Peyer's patch (tissue), 4 donors: ENCODE measurements at regions not wholly inside any gene's neighbourhood (a gene's known extent, or its start where the extent isn't known, plus 50 kb on each side); places are given as distances from the start of the nearest gene placed in this dataset.
A peak's percentile ranks its signal among the peaks of the same experiment; 100 is the strongest.

Source experiments
- DNase-seq, 3 donors: peaks; one replicate each; pipeline ENCODE4 v3.0.0-alpha.2; 2017 to 2019
- H3K27ac ChIP-seq, 4 donors: fragments of 200-600 bp; sonication (generic); one replicate each; pipeline ENCODE4 v1.5.1; 2016 to 2019
- H3K27me3 ChIP-seq, 2 donors: fragments of 200-600 bp; sonication (generic); one replicate each; pipeline ENCODE4 v1.5.1; 2019
- H3K36me3 ChIP-seq, 3 donors: fragments of 200-600 bp; sonication (generic); one replicate each; pipeline ENCODE4 v1.5.1; 2016 to 2019
- H3K4me1 ChIP-seq, 4 donors: fragments of 200-600 bp; sonication (generic); one replicate each; pipeline ENCODE4 v1.5.1; 2016 to 2019
- H3K4me3 ChIP-seq, 4 donors: fragments of 200-600 bp; sonication (generic); 1 replicate in 3 of 4; 2 replicates in 1 of 4; pipeline ENCODE4 v1.5.1; 2016 to 2019; ENCODE audit warnings: mild to moderate bottlenecking in 1 of 4
- H3K9me3 ChIP-seq, 4 donors: fragments of 200-600 bp; sonication (generic); one replicate each; pipeline ENCODE4 v1.5.1; 2016 to 2019; ENCODE audit warnings: mild to moderate bottlenecking in 1 of 4
- POLR2A ChIP-seq, 2 donors: fragments of 450-650 bp; IDR thresholded peaks; one replicate each; pipeline ENCODE4 v1.5.1; 2017; ENCODE audit warnings: antibody characterized with exemption in 2 of 2, mild to moderate bottlenecking in 2 of 2, moderate library complexity in 2 of 2
- TF ChIP-seq, protein P1 (sequence below), 6 experiments: fragments of 450-650 bp in 4 of 6; fragments of 200-600 bp in 2 of 6; sonication (generic) in 1 of 6; IDR thresholded peaks; one replicate each; pipeline ENCODE4 v1.5.1; 2017 to 2019; ENCODE audit warnings: antibody characterized with exemption in 6 of 6, mild to moderate bottlenecking in 3 of 6, moderate library complexity in 1 of 6

DNA sequence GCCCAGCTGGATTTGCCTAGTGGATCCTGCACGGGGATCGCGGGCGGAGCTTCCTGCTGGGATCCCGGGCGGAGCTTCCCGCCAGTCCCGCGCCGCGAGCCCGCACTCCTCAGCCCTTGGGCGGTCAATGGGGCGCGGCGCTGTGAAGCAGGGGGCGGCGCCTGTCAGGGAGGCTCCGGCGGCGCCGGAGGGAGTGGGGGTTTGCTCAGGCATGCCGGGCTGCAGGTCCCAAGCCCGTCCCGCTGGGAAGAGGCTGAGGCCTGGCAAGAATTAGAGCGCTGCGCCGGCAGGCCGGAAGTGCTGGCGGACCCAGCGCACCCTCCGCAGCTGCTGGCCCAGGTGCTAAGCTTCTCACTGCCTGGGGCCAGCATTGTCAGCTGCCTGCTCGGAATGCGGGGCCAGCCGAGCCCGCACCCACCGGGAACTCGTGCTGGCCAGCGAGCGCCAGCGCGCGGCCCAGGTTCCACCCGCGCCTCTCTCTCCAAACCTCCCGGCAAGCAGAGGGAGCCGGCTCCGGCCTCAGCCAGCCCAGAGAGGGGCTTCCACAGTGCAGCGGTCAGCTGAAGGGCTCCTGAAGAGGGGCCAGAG is 119.6 kb downstream of the PRR20E start:
- DNase-seq, result peak in 1 of 3 donors; percentile 36
- Histone ChIP-seq H3K27me3 (no peaks in the 10 kb centered on the region), H3K4me3 (no peak overlapping the region), H3K4me1 (no peaks in the 10 kb centered on the region), H3K9me3 (no peaks in the 10 kb centered on the region), H3K36me3 (no peaks in the 10 kb centered on the region), H3K27ac (no peak overlapping the region)
- no peak for TF ChIP-seq POLR2A (IDR thresholded peaks at IDR 0.05)

DNA sequence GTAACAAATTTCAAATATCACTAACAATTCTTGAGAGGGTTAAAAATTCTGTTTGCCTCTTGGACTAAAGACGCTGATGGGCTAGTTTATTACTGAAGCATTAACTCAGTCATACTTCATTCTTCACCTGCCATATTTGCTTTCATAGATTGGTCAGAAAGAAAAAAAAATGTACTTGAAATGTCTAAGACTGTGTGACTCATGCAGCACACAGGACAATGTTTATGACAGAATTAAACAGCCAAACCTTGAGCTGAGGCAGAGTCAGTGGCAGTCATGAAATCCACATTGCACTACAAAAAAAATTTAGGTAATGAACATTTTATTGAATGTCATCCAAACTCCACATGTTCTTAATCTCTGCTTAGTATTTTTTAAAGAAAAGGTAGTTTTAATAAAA is 135.6 kb downstream of the PRR20E start:
- H3K4me1 ChIP-seq, result no peaks in the 10 kb centered on the region
- H3K27me3 ChIP-seq, result no peaks in the 10 kb centered on the region
- no peak for DNase-seq
- no peak overlapping the region for H3K4me3 ChIP-seq
- H3K27ac ChIP-seq, result no peak overlapping the region
- H3K36me3 ChIP-seq, result no peaks in the 10 kb centered on the region
- no peaks in the 10 kb centered on the region for H3K9me3 ChIP-seq
- TF ChIP-seq POLR2A (IDR thresholded peaks at IDR 0.05), result no peak
- TF ChIP-seq, protein P1, sequence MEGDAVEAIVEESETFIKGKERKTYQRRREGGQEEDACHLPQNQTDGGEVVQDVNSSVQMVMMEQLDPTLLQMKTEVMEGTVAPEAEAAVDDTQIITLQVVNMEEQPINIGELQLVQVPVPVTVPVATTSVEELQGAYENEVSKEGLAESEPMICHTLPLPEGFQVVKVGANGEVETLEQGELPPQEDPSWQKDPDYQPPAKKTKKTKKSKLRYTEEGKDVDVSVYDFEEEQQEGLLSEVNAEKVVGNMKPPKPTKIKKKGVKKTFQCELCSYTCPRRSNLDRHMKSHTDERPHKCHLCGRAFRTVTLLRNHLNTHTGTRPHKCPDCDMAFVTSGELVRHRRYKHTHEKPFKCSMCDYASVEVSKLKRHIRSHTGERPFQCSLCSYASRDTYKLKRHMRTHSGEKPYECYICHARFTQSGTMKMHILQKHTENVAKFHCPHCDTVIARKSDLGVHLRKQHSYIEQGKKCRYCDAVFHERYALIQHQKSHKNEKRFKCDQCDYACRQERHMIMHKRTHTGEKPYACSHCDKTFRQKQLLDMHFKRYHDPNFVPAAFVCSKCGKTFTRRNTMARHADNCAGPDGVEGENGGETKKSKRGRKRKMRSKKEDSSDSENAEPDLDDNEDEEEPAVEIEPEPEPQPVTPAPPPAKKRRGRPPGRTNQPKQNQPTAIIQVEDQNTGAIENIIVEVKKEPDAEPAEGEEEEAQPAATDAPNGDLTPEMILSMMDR (IDR thresholded peaks at IDR 0.05), result no peak

DNA sequence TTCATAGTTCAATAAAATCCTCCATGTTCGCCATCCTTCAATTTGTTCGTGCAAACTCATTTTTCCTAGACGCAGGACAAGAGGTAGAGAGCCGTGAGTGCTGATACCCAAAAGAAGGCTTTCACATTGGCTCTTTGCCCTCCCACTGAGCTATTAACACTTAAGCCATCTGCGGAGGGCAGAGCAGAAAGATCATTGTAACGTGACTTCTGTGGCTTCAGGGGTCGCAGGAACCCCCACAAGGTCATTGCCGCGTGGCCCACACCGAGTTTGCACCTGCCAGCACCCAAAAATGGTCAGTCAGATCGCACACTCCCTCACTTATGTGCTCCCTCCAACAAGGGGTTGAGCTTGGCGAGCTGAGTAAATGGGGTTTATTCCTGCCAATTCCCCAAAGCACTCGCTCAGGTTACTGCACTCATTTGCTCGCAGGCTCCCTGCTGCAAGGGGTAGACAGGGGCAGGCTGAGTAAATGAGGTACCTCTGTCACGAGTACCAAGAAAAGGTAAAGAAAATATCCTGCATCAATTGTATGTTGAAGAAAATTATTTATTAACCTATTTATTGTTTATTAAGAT is 144.1 kb downstream of the PRR20E start:
- Histone ChIP-seq H3K9me3 (no peaks in the 10 kb centered on the region), H3K27me3 (no peaks in the 10 kb centered on the region), H3K27ac (no peak overlapping the region), H3K36me3 (no peaks in the 10 kb centered on the region), H3K4me1 (no peaks in the 10 kb centered on the region), H3K4me3 (no peak overlapping the region)
- TF ChIP-seq, protein P1 (IDR thresholded peaks at IDR 0.05), result no peak
- no peak for TF ChIP-seq POLR2A (IDR thresholded peaks at IDR 0.05)
- peak in 1 of 3 donors; percentile 33 for DNase-seq

DNA sequence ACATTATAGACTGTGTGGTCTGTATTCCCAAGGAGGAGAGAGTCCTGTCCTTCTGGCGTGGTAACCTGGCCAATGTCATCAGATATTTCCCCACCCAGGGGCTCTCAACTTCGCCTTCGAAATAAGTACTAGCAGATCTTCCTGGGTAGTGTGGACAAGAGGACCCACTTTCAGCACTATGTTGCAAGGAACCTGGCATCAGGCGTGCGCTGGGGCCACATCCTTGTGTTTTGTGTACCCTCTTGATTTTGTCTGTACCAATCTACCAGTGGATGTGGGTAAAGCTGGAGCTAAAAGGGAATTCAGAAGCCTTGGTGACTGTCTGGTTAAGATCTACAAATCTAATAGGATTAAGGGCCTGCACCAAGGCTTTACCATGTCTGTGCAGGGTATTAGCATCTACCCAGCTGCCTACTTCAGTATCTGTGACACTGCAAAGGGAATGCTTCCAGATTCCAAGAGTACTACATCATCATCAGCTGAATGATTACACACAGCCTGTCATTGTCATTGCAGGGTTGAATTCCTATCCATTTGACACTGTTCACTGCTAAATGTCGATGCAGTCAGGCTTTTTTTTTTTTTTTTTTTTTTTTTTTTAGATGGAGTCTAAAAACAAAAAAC is 148.0 kb downstream of the PRR20E start:
- Histone ChIP-seq H3K27ac (no peak overlapping the region), H3K4me3 (no peak overlapping the region), H3K4me1 (no peaks in the 10 kb centered on the region), H3K27me3 (no peaks in the 10 kb centered on the region), H3K9me3 (no peaks in the 10 kb centered on the region), H3K36me3 (no peaks in the 10 kb centered on the region)
- TF ChIP-seq, protein P1 (IDR thresholded peaks at IDR 0.05), result no peak
- TF ChIP-seq POLR2A (IDR thresholded peaks at IDR 0.05), result no peak
- no peak for DNase-seq

DNA sequence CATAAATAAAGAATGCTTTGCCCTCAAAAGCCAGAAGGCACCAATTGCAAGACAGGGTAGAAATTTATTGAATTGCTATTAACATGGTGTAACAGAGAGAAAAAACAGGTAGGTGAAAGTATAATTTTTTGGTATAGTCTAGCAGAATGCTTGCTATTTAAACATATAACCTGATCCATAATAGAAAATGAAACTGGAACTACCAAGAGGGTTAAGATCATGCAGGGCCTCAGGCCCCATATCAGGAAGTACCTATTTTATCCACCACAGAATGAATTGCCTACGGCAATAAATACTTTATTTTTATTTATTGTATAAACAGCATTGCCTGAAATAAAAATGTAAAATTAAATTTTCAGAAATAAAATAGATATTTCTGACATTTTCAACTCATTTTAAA is 159.5 kb downstream of the PRR20E start:
- H3K27me3 ChIP-seq, result no peaks in the 10 kb centered on the region
- no peaks in the 10 kb centered on the region for H3K4me1 ChIP-seq
- H3K27ac ChIP-seq, result no peak overlapping the region
- DNase-seq, result no peak
- no peaks in the 10 kb centered on the region for H3K9me3 ChIP-seq
- H3K36me3 ChIP-seq, result no peaks in the 10 kb centered on the region
- no peak overlapping the region for H3K4me3 ChIP-seq
- no peak for TF ChIP-seq POLR2A (IDR thresholded peaks at IDR 0.05)
- TF ChIP-seq, protein P1 (IDR thresholded peaks at IDR 0.05), result no peak

- Histone ChIP-seq H3K4me3 (no peak overlapping the region), H3K4me1 (no peaks in the 10 kb centered on the region), H3K27ac (no peak overlapping the region), H3K27me3 (no peaks in the 10 kb centered on the region), H3K36me3 (no peaks in the 10 kb centered on the region), H3K9me3 (no peaks in the 10 kb centered on the region)
- DNase-seq, result no peak
- no peak for TF ChIP-seq POLR2A (IDR thresholded peaks at IDR 0.05)
- TF ChIP-seq, protein P1 (IDR thresholded peaks at IDR 0.05), result no peak
Measured at GRCh38 chr13:57340878-57341277, 173.9 kb downstream of the PRR20E start.
